T-helper 22 cell (primary cell): ENCODE measurements at regions not wholly inside any gene's neighbourhood (a gene's known extent, or its start where the extent isn't known, plus 50 kb on each side); places are given as distances from the start of the nearest gene placed in this dataset.
"Not testable (repeated sequence)": the region's sequence is repeated elsewhere in the genome, so short reads cannot be mapped to it uniquely, and the experiment has no call there.

Experiments
- DNase-seq: peaks from one replicate; pipeline ENCODE4 v3.0.0-alpha.2; 2020; ENCODE audit warnings: low read depth

DNA sequence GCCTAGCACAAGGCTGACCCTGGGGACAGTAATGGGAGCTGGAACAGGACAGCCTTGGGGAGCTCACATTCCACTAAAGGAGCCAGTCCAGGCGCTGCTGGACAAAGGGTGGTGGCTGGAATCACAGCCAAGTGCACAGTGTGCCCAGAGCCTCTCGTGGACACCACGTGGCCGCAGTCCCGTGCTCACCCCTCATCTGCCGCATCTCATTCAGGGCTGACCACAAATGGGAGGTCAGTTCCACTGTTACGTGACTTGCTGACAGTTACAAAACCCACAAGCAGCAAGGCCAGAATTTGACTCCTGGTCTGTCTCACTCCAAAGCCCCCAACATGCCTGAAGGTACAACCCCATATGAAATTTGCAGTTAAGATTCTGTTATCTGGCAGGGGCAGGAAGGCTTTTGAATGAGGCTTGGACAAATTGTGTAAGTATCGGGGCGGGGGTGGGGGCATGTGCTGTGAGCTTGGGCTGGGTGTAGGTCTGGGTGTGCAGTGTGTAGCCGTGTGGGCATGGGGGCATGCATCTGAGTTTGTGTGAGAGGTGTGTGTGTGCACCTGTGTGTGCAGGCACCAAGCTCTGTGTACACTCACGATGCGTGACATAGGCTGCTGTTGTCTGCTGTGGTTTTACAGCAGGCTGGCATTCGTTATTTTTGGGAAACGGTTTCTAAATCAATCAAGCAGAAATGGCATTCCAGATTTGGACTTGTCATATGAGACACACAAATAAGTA lies 301.7 kb downstream of the BRD1 start:
- DNase-seq = no peak

DNA sequence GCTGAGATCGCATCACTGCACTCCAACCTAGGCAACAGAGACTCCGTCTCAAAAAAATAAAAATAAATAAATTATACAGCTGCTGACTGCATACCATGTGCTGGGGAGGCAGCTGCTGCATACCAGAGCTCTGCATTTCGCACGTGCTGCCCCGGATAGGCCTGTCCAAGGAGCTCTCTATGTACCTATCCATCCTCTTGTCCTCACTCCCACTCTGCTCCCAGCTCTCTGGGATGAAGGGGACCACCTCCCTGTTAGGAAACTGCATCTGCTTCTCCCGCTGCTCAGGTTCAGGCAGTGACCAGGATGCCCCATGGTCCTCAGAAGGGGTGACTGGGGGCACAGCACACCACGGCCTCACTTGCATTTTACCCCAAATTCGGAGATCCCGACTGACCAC lies 302.3 kb downstream of the BRD1 start:
- no peak for DNase-seq

- DNase-seq = no peak
Measured at GRCh38 chr22:49524362-49524761, 303.3 kb downstream of the BRD1 start.

- DNase-seq = no peak
Measured at GRCh38 chr22:49523374-49524008, 304.2 kb downstream of the BRD1 start.

- no peak for DNase-seq
Measured at GRCh38 chr22:49522582-49523373, 304.9 kb downstream of the BRD1 start.

DNA sequence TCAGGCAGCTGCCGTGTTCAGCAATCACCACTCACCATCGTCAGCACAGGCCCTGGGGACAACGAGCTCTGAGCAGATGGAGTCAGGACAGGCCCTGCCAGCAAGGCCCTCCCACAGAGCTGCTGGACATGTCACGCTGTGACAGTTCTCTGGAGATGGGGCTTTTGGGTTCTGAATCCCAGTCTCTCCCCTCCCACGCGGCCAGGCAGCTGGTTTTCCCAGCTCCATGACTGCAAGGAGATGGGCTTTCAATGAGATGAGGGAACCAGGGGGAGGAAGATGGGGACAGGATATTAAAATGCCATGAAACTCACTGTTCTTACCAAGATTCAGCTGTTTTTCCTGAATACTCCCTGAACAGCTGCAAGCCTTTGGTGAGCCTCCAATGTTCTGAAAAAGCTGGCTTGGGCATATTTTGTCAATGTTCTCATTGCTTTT lies 305.9 kb downstream of the BRD1 start:
- DNase-seq = no peak

- DNase-seq = no peak
Measured at GRCh38 chr22:49519117-49519737, 308.4 kb downstream of the BRD1 start.

- no peak for DNase-seq
Measured at GRCh38 chr22:49518436-49518970, 309.2 kb downstream of the BRD1 start.

DNA sequence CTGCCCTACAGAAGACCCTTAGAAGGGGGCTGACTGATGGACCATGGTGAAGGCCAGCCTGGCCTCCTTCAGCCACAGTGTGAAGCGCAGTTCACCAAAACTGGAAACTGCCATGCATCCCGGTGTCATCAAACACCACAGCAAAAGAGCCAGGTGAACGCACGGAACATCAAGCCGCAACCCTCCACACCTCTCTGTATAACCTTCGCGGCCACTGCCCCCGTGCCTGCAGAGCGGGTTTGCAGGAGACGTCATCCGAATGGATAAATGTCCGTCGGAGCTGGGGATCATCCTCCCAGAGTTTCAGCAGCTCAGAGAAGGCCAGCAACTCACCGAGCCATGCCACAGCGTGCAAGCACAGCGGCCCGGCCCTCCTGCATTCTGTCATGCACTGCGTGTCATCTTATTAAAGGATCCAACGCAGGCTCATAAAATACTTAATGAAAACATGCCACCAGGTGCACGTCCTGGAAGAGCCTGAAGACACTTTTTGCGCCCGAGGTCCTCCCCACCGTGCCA lies 309.9 kb downstream of the BRD1 start:
- DNase-seq = no peak

DNA sequence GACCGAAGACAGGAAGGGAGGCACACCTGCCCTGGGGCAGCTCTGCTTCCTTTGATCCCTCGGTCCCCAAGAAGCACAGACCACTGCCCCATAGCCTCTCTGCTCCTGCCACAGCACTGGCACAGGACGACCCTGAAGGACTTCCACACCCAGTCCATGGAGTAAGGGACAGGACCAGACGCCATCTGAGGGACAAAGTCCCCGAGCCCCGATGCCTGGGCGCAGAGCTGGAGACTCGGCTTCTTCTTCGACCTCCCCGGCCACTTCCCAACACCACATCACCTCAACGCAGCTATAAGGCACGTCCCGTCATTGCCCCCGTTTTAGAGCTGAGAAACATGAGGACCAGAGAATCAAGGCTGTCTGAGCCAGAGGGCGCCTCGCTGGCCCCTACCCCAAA lies 310.5 kb downstream of the BRD1 start:
- no peak for DNase-seq

- DNase-seq = no peak
Measured at GRCh38 chr22:49515475-49515874, 312.2 kb downstream of the BRD1 start.

- no peak for DNase-seq
Measured at GRCh38 chr22:49514641-49515040, 313.0 kb downstream of the BRD1 start.

DNA sequence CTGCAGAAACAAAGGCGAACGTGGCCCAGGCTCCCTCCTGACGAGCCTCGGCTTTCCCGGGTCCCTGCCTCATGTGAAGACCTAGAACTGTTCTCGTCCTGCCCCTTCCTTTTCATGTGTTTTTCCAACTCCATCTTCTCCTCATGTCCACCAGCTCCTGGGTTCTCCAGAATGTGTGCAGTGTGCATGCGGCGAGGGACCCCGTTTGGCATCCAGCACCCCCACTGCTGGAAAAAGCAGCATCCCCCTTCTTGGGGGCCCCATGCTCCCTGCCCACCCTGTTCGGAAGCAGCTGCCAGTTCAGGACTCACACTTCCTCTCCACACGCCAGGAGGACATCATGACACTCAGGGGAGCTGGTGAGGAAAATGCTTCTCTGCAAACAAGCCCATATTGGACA lies 313.5 kb downstream of the BRD1 start:
- DNase-seq = no peak

DNA sequence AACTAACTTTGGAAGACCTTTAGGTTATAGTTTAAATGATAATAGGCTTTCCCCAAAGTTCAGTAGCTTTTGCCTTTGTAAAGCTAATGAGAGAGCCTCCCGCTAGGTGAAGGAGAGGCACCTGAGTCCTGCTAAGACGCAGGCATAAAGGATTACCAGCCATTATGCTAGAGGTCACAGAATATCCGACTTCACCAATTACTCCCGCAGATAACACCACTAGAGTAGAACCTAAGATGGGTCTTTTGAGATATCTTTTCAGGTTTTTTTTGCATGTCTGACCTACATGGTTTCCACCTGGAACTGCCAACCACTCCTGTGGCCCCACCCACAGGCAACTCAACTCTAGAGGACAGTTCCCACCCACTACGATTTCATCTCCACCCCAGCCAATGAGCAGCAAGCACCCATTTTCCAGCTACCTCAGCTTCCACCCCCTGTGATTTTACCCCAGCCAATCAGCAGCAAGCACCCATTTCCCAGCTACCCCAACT lies 314.3 kb downstream of the BRD1 start:
- no peak for DNase-seq

- DNase-seq = no peak
Measured at GRCh38 chr22:49512487-49513165, 315.0 kb downstream of the BRD1 start.

- DNase-seq = not testable (repeated sequence)
Measured at GRCh38 chr22:49511393-49512189, 316.1 kb downstream of the BRD1 start.

- no peak for DNase-seq
Measured at GRCh38 chr22:49510718-49511117, 317.0 kb downstream of the BRD1 start.

DNA sequence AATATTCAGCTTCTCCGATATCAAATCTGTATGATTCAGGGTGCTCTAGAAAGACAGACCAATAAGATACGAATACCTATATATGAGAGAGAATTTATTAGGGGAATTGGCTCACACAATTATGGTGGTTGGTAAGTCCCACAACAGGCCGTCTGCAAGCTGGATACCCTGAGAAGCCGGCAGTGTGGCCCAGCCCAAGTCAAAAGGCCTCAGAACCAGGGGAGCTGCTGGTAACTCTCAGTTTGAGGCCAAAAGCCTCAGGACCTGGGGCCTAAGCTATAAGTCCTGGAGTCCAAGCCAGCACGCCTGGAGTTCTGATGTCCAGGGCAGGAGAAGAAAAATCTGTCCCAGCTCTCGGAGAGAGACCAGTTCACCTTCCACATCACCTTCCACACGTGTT lies 318.7 kb downstream of the BRD1 start:
- no peak for DNase-seq

GRCh38 chr22:49508561-49508960 lies 319.1 kb downstream of the BRD1 start:
- DNase-seq = no peak

DNA sequence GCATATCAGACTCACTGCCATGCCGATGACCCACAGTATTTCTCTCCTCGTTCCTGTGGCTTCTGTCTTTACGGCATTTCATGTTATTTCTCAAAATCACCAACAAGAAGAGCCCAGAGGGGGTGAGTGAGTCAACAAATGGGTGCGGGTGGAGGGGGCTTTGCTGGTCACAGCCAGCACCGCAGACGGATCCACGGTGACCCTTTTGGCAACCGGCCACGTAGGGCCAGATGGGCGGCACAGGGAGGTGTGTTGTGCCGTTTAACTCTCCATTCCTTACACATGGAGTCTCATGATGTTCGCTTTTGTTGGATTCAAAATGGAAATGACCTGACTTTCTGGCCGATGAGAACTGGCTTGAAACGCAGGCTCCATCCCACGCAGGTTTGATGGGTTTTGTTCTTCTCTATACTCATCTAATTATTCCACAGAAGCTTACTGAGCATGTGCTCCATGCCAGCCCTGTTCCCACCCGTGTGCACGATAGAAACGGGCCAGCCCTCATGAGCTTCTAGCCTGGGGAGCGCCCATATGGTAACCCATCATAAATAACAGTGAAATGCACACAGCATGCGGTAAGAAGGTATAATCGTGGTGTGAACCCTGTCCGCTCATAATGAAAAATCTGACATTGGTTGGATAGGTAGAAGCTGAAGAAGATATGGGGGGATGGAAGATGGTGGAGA lies 319.9 kb downstream of the BRD1 start:
- DNase-seq = no peak
